ENCODE measurements at regions not wholly inside any gene's neighbourhood (a gene's known extent, or its start where the extent isn't known, plus 50 kb on each side); places are given as distances from the start of the nearest gene placed in this dataset.

- Histone ChIP-seq H3K9ac (replicated peaks; ENCODE audit: extremely low read depth, insufficient read depth, low read length) (no peak overlapping the region), H3K36me3 (ENCODE audit: control insufficient read depth in 2 of 2, extremely low read depth in 1 of 2, insufficient read depth in 2 of 2, low read length in 2 of 2) (no peaks in the 10 kb centered on the region), H3K4me3 (replicated peaks in 1 of 3; ENCODE audit: insufficient read depth in 1 of 3, low read depth in 1 of 3, low read length in 3 of 3) (no peak overlapping the region), H2AFZ (ENCODE audit: low read depth, low read length) (no peak overlapping the region), H3K27me3 (ENCODE audit: control insufficient read depth in 2 of 2, insufficient read depth in 2 of 2, low read length in 2 of 2) (no peaks in the 10 kb centered on the region), H3K79me2 (ENCODE audit: control insufficient read depth, insufficient read depth, low read length) (no peaks in the 10 kb centered on the region), H3K9me3 (replicated peaks; ENCODE audit: control insufficient read depth, insufficient read depth, low read length) (no peaks in the 10 kb centered on the region), H3K4me2 (ENCODE audit: insufficient read depth, low read length) (no peak overlapping the region), H3K9me1 (replicated peaks; ENCODE audit: control insufficient read depth, extremely low read depth, insufficient read depth, low read length) (no peaks in the 10 kb centered on the region), H3K4me1 (ENCODE audit: control insufficient read depth, extremely low read depth, insufficient read depth, low read length) (peaks cover 16% of the 10 kb centered on the region), H4K20me1 (replicated peaks; ENCODE audit: control insufficient read depth, extremely low read depth, insufficient read depth, low read length) (no peaks in the 10 kb centered on the region), H3K27ac (ENCODE audit: insufficient read depth, low read depth, low read length) (no peak overlapping the region)
- intact Hi-C loops (cut with micrococcal nuclease) (no loop called here), dilution Hi-C loops (cut with MboI; ENCODE audit: extremely low pct_ligation_motif_present, low sequenced_read_pairs) (no loop called here)
- BruUV-seq (replicated peaks): no TSS peak
- FAIRE-seq (no peak), DNase-seq (ENCODE audit: low read depth, low spot score) (no peak)
- POLR2A ChIA-PET: no interaction called here
- TF ChIP-seq FOS (IDR thresholded peaks at IDR 0.05; ENCODE audit: borderline replicate concordance, insufficient read depth, low read length) (no peak), MAX (IDR thresholded peaks at IDR 0.05; ENCODE audit: insufficient read depth, insufficient read length) (no peak), MYC (IDR thresholded peaks at IDR 0.05; ENCODE audit: low read depth, low read length) (no peak), EZH2 (IDR thresholded peaks at IDR 0.05; ENCODE audit: borderline replicate concordance, low read depth, low read length, severe bottlenecking) (no peak), POLR2AphosphoS5 (IDR thresholded peaks at IDR 0.05; ENCODE audit: insufficient read depth, low read depth, low read length) (no peak), JUN (IDR thresholded peaks at IDR 0.05; ENCODE audit: borderline replicate concordance, insufficient read depth, insufficient read length, low read depth) (no peak), POLR2A (IDR thresholded peaks at IDR 0.05; ENCODE audit: low read depth, low read length) (no peak), GATA2 (IDR thresholded peaks at IDR 0.05; ENCODE audit: insufficient read depth, insufficient read length, low read depth, low read length) (no peak)
- TF ChIP-seq, protein P1, sequence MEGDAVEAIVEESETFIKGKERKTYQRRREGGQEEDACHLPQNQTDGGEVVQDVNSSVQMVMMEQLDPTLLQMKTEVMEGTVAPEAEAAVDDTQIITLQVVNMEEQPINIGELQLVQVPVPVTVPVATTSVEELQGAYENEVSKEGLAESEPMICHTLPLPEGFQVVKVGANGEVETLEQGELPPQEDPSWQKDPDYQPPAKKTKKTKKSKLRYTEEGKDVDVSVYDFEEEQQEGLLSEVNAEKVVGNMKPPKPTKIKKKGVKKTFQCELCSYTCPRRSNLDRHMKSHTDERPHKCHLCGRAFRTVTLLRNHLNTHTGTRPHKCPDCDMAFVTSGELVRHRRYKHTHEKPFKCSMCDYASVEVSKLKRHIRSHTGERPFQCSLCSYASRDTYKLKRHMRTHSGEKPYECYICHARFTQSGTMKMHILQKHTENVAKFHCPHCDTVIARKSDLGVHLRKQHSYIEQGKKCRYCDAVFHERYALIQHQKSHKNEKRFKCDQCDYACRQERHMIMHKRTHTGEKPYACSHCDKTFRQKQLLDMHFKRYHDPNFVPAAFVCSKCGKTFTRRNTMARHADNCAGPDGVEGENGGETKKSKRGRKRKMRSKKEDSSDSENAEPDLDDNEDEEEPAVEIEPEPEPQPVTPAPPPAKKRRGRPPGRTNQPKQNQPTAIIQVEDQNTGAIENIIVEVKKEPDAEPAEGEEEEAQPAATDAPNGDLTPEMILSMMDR (IDR thresholded peaks at IDR 0.05; ENCODE audit: extremely low read depth in 1 of 2, insufficient read depth in 1 of 2, low read depth in 1 of 2, low read length in 2 of 2): no peak
- CTCF ChIA-PET: no interaction called here
Measured at GRCh38 chr17:72425133-72425793, 304.4 kb downstream of the SOX9 start.
